HG02852 (cell line): ENCODE measurements at regions not wholly inside any gene's neighbourhood (a gene's known extent, or its start where the extent isn't known, plus 50 kb on each side); places are given as distances from the start of the nearest gene placed in this dataset.
"Not testable (repeated sequence)": the region's sequence is repeated elsewhere in the genome, so short reads cannot be mapped to it uniquely, and the experiment has no call there.

Source experiments
- ATAC-seq: cut with Tn5 transposase; IDR thresholded peaks from one replicate; pipeline ENCODE4 v1.9.1; 2021; ENCODE audit warnings: mild to moderate bottlenecking, moderate library complexity; ENCODE audit not compliant: unreplicated experiment

DNA sequence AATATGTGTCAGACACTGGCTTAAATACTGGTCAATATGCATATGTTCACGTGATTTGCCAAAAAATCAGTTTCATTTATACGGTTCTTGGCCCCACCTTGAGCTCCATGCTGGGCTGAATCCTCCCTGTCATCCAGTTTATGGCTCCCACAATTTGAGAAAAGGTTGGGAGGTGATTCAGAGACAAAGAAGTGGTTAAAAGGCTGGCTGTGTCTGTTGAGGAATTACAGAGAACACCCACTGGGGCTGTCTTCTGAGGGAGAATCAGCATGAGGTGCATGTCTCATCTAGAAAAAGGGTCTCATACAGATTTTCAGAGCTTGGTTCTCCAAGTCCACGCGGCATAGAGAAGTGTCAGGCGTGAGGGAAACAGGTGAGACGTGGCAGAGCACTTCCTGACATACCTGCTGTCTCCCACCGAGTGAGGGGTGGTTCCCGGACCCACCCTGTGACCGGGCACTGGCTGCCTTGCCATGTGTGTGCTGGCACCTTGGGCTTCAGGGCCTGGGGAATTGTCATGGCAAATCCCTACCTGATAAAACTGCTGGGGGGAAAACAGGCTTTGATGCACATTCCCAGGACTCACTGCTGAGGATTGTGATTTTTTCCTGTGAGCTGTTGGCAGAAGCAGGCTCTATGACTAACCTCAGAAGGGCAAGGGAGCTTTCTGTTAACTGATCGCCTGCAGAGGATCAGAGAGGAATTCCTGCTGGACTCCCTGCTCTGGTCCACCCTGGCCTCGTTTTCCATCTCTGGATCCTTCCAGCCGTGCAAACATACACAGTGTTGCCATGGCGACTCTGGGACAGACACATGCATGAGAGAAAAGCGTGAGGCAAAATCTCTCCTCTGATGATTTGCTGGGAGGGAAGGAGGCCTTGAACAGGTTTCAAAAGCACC, 223.6 kb downstream of the ADAMTS15 start:
- ATAC-seq, result no peak

DNA sequence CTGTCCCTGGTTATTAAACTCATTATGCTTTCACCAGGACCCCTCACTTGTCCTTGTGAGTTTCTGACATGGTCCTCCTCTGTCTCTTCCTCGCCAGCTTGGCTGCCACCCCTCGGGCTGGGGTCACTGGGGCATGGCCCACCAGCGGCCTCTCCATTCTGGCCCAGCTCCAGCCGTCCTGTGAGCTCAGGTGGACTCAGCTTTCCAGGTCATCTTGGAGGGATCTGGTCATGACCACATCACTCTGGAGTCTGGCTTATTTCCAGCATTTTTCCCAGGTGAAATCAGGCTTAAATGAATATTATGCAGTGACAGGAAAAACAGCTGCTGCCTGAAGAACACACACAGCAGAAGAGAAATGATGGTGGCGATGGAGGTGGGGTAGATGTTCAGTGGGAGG, 224.5 kb downstream of the ADAMTS15 start:
- ATAC-seq, result no peak

DNA sequence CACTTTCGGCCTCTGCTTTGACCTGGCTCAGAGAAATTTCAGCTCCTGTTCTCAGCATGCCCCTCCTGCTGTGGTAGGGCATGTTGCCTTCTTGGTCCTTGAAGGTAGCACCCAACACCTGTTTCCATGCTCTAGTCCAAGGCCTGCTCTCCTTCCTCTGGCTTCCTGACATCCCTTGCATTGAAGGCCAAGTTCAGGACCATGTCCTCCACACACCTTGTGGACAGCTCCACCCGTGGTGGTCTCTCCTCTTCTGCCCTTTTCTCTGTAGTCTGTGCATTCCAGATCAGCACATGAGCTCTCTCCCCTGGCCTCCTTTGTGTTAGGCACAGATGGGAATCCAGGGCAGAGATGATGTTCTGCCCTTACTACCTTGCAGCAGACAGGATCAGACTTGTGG, 225.3 kb downstream of the ADAMTS15 start:
- ATAC-seq, result no peak

DNA sequence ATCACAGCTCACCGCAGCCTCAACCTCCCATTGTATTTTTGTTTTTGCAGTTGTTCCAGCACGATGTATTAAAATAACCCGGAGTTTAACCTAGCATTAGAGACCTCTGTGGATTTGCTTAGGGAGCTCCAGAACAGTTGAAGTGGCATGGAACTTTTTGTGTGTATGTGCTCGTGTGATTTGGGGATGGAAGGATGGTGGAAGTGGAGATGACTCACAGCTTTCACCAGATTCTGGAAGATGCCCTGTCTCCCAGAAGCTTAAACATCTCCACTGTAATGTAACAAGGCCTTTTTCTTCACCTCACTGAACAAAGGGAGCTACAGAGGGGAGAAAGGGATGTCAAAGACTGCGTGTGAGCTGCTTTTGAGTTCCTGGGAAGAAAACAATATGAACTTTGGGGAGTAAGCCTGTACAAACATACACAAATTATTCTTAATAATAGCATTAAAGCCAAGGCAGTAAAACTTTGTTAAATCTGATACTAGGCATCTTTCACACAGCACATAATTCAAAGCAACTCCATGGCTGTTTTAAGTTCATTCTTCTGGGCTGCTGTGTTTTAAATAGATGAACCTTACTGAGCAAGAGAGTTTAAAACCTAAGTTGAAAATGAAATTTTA, 226.4 kb downstream of the ADAMTS15 start:
- no peak for ATAC-seq

DNA sequence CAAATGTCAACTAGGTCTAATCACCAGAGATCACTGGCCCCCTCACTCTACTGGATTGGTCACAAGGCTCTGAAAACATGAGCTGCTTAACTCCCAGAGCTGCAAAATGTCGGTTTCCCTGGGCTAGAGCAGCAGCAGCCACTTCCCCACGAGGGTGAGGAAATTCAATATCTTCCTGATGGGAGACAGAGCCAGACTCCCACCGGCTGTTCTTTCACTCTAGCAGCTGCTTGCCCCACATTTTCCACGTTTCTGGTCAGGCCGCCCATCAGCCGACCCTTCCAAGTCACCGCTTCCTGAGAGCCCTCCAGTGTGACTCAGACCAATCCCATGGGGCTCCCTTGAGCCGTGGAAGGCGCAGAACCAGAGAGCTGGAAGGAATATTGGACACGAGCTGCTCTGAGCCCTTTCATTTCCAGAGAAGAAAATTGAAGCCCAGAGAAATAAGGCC, 227.0 kb downstream of the ADAMTS15 start:
- no peak for ATAC-seq

DNA sequence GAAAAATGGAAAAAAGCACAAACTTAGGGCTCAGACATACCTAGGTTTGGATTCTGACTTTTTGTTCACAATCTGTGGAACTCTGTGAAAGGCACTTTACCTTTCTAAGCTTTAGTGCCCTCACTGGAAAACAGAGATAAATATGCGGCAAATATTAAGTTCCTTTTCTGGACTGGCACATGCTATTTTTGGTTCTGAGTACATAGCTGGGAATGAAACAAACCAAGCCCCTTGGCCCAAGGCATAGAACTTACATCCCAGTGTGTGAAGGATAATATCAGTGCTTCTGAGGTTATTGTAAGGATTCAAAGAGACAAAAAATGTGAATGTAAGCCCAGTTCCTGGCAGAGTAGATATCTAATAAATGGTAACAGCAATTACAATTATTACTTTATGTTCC, 227.5 kb downstream of the ADAMTS15 start:
- ATAC-seq, result no peak

DNA sequence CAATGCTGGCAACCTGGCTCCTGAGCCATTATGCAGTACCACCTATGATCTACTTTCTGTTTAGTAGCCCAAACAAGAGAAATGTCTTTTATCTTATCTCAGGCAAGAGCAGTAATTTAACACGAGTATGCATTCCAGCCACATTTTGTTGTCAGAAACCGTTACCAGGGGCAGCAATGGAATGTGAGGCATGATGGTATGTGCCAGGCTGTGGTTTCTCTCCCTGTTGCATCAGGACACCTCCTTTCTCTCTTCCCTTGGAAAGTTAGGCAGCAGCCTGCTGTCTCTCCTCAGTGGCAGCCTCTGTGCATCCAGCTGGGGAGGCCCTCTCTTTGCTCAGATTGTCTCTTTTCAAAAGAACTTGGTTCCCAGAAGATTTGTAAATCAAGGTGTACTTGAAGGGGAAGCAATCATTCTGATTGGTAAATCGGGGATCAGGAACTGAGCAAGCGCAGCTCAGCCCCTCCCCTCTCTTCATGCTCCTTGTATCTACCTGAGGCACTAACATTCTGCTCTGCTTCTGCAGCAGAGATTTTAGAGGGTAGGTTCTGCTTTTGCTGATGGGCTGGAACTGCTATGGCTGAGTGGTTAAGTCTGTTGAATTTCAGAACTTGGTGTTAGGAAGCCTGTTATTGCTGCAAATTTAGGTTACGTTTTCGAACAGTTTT, 229.2 kb downstream of the ADAMTS15 start:
- ATAC-seq, result no peak

DNA sequence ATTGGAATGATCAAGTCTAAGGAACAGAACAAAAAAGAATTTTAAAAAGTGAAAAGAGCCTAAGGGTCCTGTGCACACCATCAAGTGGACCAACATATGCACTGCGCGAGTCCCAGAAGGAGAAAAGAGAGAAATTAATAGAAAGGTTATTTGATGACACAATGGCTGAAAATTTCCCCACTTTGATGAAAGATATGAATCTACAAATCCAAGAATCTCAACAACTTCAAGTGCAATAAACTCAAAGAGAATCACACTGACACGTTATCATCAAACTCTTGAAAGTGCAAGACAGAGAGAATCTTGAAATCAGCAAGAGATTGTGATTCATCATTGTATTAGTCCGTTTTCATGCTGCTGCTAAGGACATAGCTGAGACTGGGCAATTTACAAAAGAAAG, 230.8 kb downstream of the ADAMTS15 start:
- ATAC-seq, result no peak

DNA sequence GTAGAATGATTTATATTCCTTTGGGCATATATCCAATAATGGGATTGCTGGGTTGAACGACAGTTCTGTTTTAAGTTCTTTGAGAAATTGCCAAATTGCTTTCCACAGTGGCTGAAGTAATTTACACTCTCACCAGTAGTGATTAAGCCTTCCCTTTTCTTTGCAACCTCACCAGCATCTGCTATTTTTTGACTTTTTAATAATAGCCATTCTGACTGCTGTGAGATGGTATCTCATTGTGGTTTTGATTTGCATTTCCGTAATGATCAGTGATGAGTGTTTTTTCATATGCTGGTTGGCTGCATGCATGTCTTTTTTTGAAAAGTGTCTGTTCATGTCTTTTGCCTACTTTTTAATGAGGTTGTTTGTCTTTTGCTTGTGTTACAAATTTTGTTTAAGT, 233.8 kb downstream of the SNX19 start:
- not testable (repeated sequence) for ATAC-seq

DNA sequence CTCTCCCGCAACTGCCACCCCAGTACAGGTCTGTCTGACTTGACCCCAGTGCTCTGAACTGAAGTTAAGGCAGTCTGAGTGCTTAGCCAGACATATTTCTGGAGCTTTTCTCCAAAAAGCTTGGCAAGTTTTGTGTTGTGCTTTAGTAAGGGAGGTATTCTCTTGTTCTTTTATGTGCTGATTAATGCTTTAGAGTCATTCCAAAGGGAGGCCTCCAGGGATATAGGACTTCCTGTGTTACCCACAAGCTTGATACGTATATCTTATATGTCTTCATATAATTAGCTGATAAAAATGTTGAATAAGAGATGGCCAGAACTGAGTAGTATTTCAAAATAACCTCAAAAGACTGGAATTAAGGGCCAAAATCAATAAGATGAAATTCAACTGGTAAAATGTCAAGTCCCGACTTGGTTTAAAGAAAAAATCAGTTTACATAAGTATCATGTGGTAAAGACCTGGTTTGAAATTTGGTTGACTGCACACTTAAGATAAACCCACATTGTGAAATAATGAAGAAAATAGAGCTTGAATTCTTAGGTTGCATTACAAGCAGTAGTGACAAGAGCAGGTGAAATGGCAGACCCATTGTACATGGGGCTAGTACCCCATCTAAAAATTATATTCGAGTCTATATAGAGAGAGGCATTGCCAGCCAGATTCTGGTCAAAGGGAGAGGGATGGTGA, 226.9 kb downstream of the SNX19 start:
- ATAC-seq, result no peak

DNA sequence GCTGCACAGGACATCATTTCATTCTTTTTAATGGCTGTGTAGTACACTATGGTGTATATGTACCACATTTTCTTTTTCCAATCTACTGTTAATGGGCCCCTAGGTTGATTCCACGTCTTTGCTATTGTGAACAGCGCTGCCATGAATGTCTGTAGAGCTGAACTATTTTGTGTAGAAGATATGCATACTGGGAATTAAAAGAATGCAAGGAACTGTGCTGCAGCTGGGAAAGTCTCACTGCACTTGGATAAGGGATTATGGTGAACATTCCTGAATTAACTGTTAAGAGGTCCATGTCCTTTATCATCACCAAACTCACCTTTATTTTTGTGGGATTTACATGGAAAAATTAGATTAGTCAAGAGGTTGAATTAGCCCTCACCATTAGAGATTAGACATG, 224.7 kb downstream of the SNX19 start:
- ATAC-seq, result no peak

DNA sequence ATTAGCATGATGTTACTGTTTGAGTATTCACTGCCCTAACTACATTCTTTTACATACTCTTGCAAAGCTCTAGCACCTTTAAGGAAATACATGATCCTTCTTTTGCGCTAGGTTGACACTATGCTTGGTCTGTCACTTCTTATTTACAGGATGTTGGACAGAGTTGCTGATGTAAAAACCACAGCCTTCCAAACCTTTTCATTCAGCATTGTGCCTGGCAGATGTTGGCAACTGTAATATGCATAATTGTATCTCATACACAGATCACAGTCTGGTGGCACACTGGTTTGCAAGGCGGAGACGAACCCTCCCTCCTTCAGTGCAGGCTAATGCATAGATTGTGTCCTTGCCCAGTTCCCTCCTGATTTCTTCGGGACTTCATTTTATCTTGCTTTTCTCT, 224.1 kb downstream of the SNX19 start:
- ATAC-seq, result no peak

DNA sequence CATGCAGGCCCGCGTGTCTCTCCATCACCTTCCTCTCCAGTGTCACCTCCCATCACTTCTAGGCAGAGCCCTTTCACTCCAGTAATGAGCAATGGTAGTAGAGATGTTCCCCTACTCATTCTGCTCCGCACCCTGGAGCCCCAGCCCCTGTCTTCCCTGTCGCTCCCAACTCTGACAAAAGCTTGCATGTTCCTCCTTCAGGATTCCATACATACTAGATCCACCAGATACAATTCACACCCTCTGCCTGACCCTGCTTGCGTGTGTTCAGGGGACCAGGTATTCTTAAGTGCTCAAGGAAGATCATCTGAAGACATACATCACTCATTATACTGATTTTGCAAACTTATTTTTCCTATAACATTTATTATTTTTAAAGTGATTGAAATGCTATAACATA, 222.7 kb downstream of the SNX19 start:
- no peak for ATAC-seq

DNA sequence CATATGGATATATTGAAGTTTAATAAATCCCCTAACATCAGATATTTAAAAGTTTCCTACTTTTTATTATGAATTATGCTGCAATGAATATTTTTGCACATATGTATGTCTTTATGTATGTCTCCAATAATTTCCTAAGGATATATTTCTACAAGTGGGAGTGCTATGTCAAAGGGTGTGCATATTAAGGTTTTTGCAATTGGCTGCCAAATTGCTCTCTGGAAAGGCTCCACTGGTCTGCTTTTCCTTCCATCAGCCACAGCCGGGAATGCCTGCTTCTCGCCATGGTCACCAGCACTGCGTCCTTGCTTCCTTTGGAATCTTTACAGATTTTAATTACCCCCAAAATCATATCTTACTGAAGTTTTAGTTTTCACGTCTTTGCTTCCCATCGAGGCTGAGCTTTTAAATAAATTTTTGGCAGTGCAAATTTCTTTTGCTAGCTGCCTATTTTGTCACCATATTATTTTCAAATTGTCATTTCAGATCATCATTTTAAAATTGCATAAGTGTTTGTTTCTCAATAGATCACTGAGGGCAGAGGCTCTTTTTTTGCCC, 221.7 kb downstream of the SNX19 start:
- ATAC-seq, result no peak

DNA sequence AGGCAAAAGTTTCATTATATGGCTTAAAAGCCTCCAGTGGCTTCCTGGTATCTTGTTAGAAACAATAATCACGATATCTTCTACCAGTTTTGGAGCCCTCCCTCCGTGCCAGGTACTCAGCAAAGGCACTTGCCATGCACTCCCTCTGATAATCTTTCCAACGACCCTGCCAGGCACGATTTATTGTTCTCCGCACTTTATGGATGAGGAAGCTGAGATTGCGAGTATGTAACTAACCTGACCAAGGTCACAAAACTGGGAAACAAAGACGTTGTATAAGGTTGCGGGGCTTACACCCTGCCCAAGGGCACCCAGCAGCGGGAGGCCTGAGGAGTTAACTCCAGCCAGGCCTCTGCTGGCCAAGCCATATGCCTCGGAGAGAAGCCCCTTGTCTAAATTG, 218.1 kb downstream of the SNX19 start:
- ATAC-seq, result no peak

DNA sequence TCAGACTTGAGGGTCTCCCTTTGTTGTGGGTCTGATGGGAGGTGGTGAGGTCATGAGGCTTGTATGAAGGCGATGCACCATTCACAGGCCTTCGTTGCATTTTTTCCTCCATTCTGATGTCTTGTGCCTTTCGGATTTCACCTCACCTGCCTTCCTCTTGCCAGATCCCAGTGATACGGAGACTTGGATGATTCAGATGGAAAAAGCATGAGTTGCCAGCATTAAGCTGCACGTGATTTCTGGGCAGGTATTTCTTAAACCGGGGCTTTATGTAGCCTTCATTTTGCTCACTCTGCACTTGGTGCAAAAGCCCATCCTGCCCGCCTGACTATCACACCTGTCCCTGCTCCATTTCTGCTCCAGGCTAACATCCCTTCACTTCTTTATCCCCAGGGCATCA, 216.7 kb downstream of the SNX19 start:
- no peak for ATAC-seq

DNA sequence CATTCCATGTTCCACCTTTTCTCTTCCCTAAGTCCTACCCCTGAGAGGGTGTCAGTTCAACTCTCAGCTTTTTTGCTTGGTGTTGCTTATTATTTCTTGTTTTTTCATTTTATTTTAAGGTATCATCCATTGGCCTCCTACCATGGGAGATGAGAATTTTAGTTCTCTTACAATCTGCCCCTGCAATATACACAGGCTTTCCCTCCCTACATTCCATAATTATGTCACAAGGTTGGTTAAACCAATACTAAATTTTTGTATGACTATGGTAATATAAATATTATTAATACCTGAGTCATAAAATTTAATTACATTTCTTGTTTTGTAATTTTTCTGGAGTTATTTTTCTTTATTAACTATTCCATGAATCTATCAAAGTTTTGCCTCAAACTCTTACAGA, 216.2 kb downstream of the SNX19 start:
- ATAC-seq, result no peak

DNA sequence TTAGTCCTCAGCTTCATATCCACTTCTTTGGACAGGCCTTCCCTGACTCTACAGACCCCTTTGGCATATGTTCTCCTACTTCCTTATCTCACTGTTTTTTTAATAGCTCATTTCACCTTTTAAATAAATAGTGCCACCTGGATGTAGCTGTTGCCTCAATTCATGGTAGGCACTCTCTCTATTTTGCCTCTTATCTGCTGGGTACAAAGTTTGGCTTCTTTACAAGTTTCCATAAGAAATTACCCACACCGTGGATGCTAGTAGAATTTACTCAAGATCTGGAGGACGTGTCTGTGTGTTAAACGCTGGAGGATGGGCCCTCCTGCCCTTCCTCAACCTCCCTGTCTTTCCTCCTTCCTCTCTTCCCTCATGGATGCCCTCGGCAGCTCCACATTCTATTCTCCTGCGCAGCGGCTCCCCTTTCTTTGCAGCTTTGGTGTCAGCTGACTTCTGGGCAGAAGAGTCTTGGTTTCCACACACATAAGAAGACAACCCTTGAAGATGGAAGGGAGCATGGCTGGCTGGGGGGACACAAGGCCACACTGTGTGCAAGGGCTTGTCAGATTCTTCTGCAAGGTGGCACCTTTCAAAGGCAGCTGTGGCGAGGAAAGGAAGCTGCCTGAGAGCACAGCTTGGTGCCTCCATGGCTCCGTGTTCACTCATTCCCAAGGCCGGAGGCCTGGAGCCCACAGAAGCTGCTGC, 212.6 kb downstream of the SNX19 start:
- ATAC-seq, result no peak

DNA sequence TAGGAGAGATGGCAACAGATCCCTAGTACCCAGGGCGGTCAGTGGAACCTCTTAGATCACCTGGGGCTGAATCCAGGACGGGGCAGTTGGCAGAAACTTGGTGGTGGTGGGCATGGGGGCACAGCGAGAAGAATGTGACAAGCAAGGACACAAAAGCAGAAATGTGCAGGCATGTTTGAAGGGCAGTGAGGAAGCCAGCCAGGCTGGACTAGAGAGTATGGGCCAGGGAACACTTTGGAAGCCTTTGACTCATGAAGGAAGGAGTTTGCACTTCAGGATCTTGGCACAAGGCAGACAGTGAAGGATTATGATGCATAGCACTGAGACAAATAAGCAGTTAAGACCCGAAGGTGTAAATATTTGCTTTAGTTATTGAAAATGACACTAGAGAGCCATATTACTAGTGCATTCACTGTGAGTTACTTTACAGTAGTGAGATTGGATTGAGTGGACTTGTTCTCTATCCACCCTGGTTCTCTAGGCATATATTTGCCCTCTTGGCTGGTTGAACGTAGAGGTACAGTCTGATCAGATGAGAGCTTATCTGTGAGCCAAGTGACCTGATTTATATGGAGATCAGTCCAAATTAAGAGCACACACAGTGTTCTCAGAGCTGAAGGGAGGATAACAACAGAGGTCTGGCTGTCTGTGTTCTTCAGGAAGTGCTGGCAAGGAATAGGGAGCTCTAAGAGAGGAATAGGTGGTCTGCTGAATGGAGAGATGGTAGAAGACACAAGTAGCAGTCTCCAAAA, 210.4 kb downstream of the SNX19 start:
- ATAC-seq, result no peak

DNA sequence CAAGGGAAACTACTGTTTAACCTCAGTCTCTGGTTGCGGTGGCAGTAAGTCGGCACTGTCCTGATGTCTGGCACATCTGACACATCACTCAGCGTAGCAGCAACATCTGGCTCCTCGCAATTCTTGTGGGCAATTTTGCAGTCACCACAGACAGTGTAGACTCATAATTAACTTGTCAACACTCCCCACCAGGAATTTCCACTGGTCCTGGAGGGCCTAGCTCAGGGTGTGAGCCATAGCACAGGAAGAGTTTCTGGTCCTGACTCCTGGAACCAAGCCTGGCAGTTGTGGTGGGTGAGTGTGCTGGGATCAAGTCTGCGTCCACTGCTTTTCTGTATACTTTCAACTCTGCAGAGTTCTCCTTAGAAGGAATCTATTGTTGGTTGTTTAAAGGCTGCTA, 209.7 kb downstream of the SNX19 start:
- ATAC-seq, result no peak
